ENCODE measurements at regions not wholly inside any gene's neighbourhood (a gene's known extent, or its start where the extent isn't known, plus 50 kb on each side); places are given as distances from the start of the nearest gene placed in this dataset.

GRCh38 chr11:81039916-81040524 lies 1599.2 kb upstream of the TENM4 start:
- intact Hi-C loops (cut with DNase I), result no loop called here
- H3K4me1 ChIP-seq (replicated peaks in 1 of 2), result no peaks in the 10 kb centered on the region
- H3K9me3 ChIP-seq (replicated peaks in 1 of 3), result peaks cover 0 to 14% (median 0%) of the 10 kb centered on the region in 3 donors
- H3K4me3 ChIP-seq, result no peak overlapping the region
- H3K27me3 ChIP-seq, result no peaks in the 10 kb centered on the region
- TF ChIP-seq, protein P1, sequence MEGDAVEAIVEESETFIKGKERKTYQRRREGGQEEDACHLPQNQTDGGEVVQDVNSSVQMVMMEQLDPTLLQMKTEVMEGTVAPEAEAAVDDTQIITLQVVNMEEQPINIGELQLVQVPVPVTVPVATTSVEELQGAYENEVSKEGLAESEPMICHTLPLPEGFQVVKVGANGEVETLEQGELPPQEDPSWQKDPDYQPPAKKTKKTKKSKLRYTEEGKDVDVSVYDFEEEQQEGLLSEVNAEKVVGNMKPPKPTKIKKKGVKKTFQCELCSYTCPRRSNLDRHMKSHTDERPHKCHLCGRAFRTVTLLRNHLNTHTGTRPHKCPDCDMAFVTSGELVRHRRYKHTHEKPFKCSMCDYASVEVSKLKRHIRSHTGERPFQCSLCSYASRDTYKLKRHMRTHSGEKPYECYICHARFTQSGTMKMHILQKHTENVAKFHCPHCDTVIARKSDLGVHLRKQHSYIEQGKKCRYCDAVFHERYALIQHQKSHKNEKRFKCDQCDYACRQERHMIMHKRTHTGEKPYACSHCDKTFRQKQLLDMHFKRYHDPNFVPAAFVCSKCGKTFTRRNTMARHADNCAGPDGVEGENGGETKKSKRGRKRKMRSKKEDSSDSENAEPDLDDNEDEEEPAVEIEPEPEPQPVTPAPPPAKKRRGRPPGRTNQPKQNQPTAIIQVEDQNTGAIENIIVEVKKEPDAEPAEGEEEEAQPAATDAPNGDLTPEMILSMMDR (IDR thresholded peaks at IDR 0.05), result no peak
- no peak for TF ChIP-seq POLR2A (IDR thresholded peaks at IDR 0.05)
- 58 to 76% (median 64%) methylated on average over 2 of the region's 2 CpGs for WGBS, 4 donors
- no peak for DNase-seq
- no peaks in the 10 kb centered on the region for H3K36me3 ChIP-seq (replicated peaks in 1 of 2)
- no peak overlapping the region for H3K27ac ChIP-seq

GRCh38 chr11:81036168-81036870 lies 1595.5 kb upstream of the TENM4 start:
- Histone ChIP-seq H3K9me3 (replicated peaks in 1 of 3) (peaks cover 0 to 10% (median 0%) of the 10 kb centered on the region in 3 donors), H3K36me3 (replicated peaks in 1 of 2) (no peaks in the 10 kb centered on the region), H3K27ac (no peak overlapping the region), H3K27me3 (no peaks in the 10 kb centered on the region), H3K4me3 (no peak overlapping the region), H3K4me1 (replicated peaks in 1 of 2) (no peaks in the 10 kb centered on the region)
- 83 to 96% (median 94%) methylated on average over 3 of the region's 3 CpGs for whole genome bisulfite sequencing, 4 donors
- no peak for DNase-seq
- intact Hi-C loops (cut with DNase I), result no loop called here
- no peak for TF ChIP-seq POLR2A (IDR thresholded peaks at IDR 0.05)
- TF ChIP-seq, protein P1 (IDR thresholded peaks at IDR 0.05), result no peak

GRCh38 chr11:81033779-81034540 lies 1593.1 kb upstream of the TENM4 start:
- Histone ChIP-seq H3K36me3 (replicated peaks in 1 of 2) (no peaks in the 10 kb centered on the region), H3K27ac (no peak overlapping the region), H3K4me3 (no peak overlapping the region), H3K9me3 (replicated peaks in 1 of 3) (peaks cover 0 to 10% (median 0%) of the 10 kb centered on the region in 3 donors), H3K4me1 (replicated peaks in 1 of 2) (no peaks in the 10 kb centered on the region), H3K27me3 (no peaks in the 10 kb centered on the region)
- intact Hi-C loops (cut with DNase I), result no loop called here
- DNase-seq, result no peak
- 83 to 87% (median 86%) methylated on average over 6 of the region's 6 CpGs for WGBS, 4 donors
- no peak for TF ChIP-seq POLR2A (IDR thresholded peaks at IDR 0.05)
- TF ChIP-seq, protein P1 (IDR thresholded peaks at IDR 0.05), result no peak

GRCh38 chr11:81032906-81033305 lies 1592.1 kb upstream of the TENM4 start:
- intact Hi-C loops (cut with DNase I), result no loop called here
- 78 to 93% (median 86%) methylated on average over 10 of the region's 10 CpGs for WGBS, 4 donors
- peaks cover 0 to 10% (median 3%) of the 10 kb centered on the region in 3 donors for H3K9me3 ChIP-seq (replicated peaks in 1 of 3)
- no peak overlapping the region for H3K4me3 ChIP-seq
- DNase-seq, result no peak
- H3K36me3 ChIP-seq (replicated peaks in 1 of 2), result no peaks in the 10 kb centered on the region
- no peak overlapping the region for H3K27ac ChIP-seq
- TF ChIP-seq, protein P1 (IDR thresholded peaks at IDR 0.05), result no peak
- TF ChIP-seq POLR2A (IDR thresholded peaks at IDR 0.05), result no peak
- no peaks in the 10 kb centered on the region for H3K4me1 ChIP-seq (replicated peaks in 1 of 2)
- no peaks in the 10 kb centered on the region for H3K27me3 ChIP-seq

Data from adrenal gland (tissue), 9 donors.